GM12878 (cell line): ENCODE measurements at regions not wholly inside any gene's neighbourhood (a gene's known extent, or its start where the extent isn't known, plus 50 kb on each side); places are given as distances from the start of the nearest gene placed in this dataset.

Experiments used
- ATAC-seq: fragments of 200-7000 bp; cut with Tn5 transposase; 3 replicates; pipeline ENCODE4 v1.9.1; 2020; ENCODE audit warnings: mild to moderate bottlenecking, moderate library complexity
- BruUV-seq: library from RNA; stranded (reverse); fragments of 400-500 nt; replicated peaks from 2 replicates; lab custom pipeline; 2021; lab: Mats Ljungman, UMichigan
- CTCF ChIA-PET: fragments of 300-600 bp; sonication (Branson Sonifier 250); formaldehyde crosslinking; extraction: SDS; loops from one replicate; lab custom pipeline; 2021; ENCODE audit warnings: inconsistent platforms; lab: Yijun Ruan, JAX
- POLR2A ChIA-PET: fragments of 350-600 bp; formaldehyde crosslinking; extraction: SDS; loops from one replicate; lab custom pipeline; 2021; ENCODE audit warnings: inconsistent platforms; lab: Charles Lee
- RAD21 ChIA-PET: fragments of 300-600 bp; sonication (Branson Sonifier 250); formaldehyde crosslinking; loops from one replicate; lab custom pipeline; 2023; ENCODE audit warnings: antibody characterized with exemption; ENCODE audit not compliant: unreplicated experiment; lab: Charles Lee
- SMC1A ChIA-PET: fragments of 300-600 bp; sonication (Branson Sonifier 250); formaldehyde crosslinking; loops from one replicate; lab custom pipeline; 2023; ENCODE audit not compliant: unreplicated experiment, uncharacterized antibody; lab: Charles Lee
- DNase-seq: peaks from one replicate; pipeline ENCODE4 v3.0.0-alpha.2; 2011; ENCODE audit warnings: low read depth, low spot score
- FAIRE-seq: peaks from 3 replicates; lab custom pipeline; 2011; peaks lifted over from hg19 to GRCh38; lab: Jason Lieb, UNC
- H2AFZ ChIP-seq: 2 replicates; pipeline ENCODE4 v1.6.0; 2011; ENCODE audit warnings: low read depth, low read length, control low read depth; ENCODE audit not compliant: control insufficient read depth
- H3K27ac ChIP-seq: 2 replicates; pipeline ENCODE4 v1.5.1; 2011; ENCODE audit warnings: control low read depth; ENCODE audit not compliant: control insufficient read depth, insufficient read depth
- H3K27me3 ChIP-seq, 2 experiments: replicated peaks in 1 of 2; 2 replicates each; pipeline versions ENCODE4 v1.6.0 to v1.6.1; 2011; ENCODE audit warnings: low read length in 1 of 2; ENCODE audit not compliant: control insufficient read depth in 2 of 2, insufficient read depth in 2 of 2
- H3K36me3 ChIP-seq, 2 experiments: 2 replicates each; pipeline ENCODE4 v1.5.1; 2011; ENCODE audit warnings: low read length in 1 of 2; ENCODE audit not compliant: control insufficient read depth in 2 of 2, insufficient read depth in 2 of 2
- H3K4me1 ChIP-seq: 2 replicates; pipeline ENCODE4 v1.6.1; 2011; ENCODE audit warnings: mild to moderate bottlenecking, low read length, moderate library complexity, mixed read lengths; ENCODE audit not compliant: control insufficient read depth, insufficient read depth
- H3K4me2 ChIP-seq: 2 replicates; pipeline ENCODE4 v1.6.0; 2011; ENCODE audit warnings: control low read depth; ENCODE audit not compliant: control insufficient read depth, insufficient read depth
- H3K4me3 ChIP-seq: fragments of 200-600 bp; sonication (generic); 2 replicates; pipeline ENCODE4 v1.5.1; 2016
- H3K79me2 ChIP-seq: 2 replicates; pipeline ENCODE4 v1.6.0; 2011; ENCODE audit warnings: low read length; ENCODE audit not compliant: control insufficient read depth, insufficient read depth
- H3K9ac ChIP-seq: 2 replicates; pipeline ENCODE4 v1.8.0; 2011; ENCODE audit warnings: low read length, control low read depth, mixed read lengths; ENCODE audit not compliant: control insufficient read depth, insufficient read depth
- H3K9me3 ChIP-seq: replicated peaks from 3 replicates; pipeline ENCODE4 v1.5.1; 2011; ENCODE audit warnings: mild to moderate bottlenecking, low read length; ENCODE audit not compliant: control insufficient read depth, insufficient read depth
- H4K20me1 ChIP-seq: 2 replicates; pipeline ENCODE4 v1.6.0; 2011; ENCODE audit not compliant: control insufficient read depth, insufficient read depth
- E4F1 ChIP-seq: fragments of 450-650 bp; IDR thresholded peaks from 2 replicates; pipeline ENCODE4 v1.6.1; 2018; ENCODE audit warnings: borderline replicate concordance, mild to moderate bottlenecking; ENCODE audit not compliant: partially characterized antibody
- EED ChIP-seq: sonication (generic); IDR thresholded peaks from 2 replicates; pipeline ENCODE4 v1.6.1; 2016; ENCODE audit warnings: antibody characterized with exemption, low read depth
- IRF4 ChIP-seq: IDR thresholded peaks from 2 replicates; pipeline ENCODE4 v1.6.1; 2011; ENCODE audit warnings: low read depth, low read length
- IRF5 ChIP-seq: fragments of 450-650 bp; IDR thresholded peaks from 2 replicates; pipeline ENCODE4 v1.6.1; 2017; ENCODE audit warnings: borderline replicate concordance
- NR2C2 ChIP-seq: IDR thresholded peaks from 2 replicates; pipeline ENCODE4 v1.6.1; 2011; ENCODE audit warnings: borderline replicate concordance, low read depth; ENCODE audit not compliant: control insufficient read depth, insufficient read length
- POLR2AphosphoS2 ChIP-seq: IDR thresholded peaks from 2 replicates; pipeline ENCODE4 v1.6.1; 2011; ENCODE audit warnings: low read depth, mild to moderate bottlenecking, low read length, improper control_type of control experiment, moderate library complexity
- RFX5 ChIP-seq: IDR thresholded peaks from 2 replicates; pipeline ENCODE4 v1.6.1; 2011; ENCODE audit warnings: low read depth, low read length, improper control_type of control experiment
- SMAD1 ChIP-seq: fragments of 450-650 bp; IDR thresholded peaks from 2 replicates; pipeline ENCODE4 v1.6.1; 2018; ENCODE audit warnings: mild to moderate bottlenecking, low read depth; ENCODE audit not compliant: partially characterized antibody
- SMAD5 ChIP-seq: IDR thresholded peaks from 2 replicates; pipeline ENCODE4 v1.6.1; 2016; ENCODE audit warnings: antibody characterized with exemption, low read depth
- SP1 ChIP-seq: IDR thresholded peaks from one replicate; pipeline ENCODE4 v1.6.1; 2011; ENCODE audit warnings: low read depth, low read length
- WRNIP1 ChIP-seq: IDR thresholded peaks from 2 replicates; pipeline ENCODE4 v1.6.1; 2011; ENCODE audit warnings: low read depth, low read length, improper control_type of control experiment, borderline replicate concordance
- ZSCAN29 ChIP-seq: fragments of 450-650 bp; IDR thresholded peaks from 2 replicates; pipeline ENCODE4 v1.6.1; 2017; ENCODE audit warnings: mild to moderate bottlenecking, moderate library complexity
- WGBS: methylation state at CpG from one replicate; pipeline ENCODE4 v1.1.6; 2016; ENCODE audit warnings: low lambda C conversion rate; ENCODE audit not compliant: insufficient replicate concordance, insufficient coverage; ENCODE audit errors: missing lambda C conversion rate; 5-methylcytosine and 5-hydroxymethylcytosine counted together
- in situ Hi-C: fragments of 300-500 bp; cut with MboI; formaldehyde crosslinking; loops from 9 replicates; pipeline ENCODE4 v1.14.3; 2018; ENCODE audit warnings: mixed read lengths
- intact Hi-C: fragments of 100-400 bp; cut with micrococcal nuclease; formaldehyde crosslinking; loops from one replicate; pipeline ENCODE4 v1.14.2; 2022; ENCODE audit not compliant: unreplicated experiment
- TF ChIP-seq, protein P1 (sequence below): fragments of 450-650 bp; IDR thresholded peaks from 2 replicates; pipeline ENCODE4 v1.6.1; 2017; ENCODE audit warnings: mild to moderate bottlenecking
- TF ChIP-seq, protein P2 (sequence below): fragments of 450-650 bp; IDR thresholded peaks from 2 replicates; pipeline ENCODE4 v1.6.1; 2014; ENCODE audit warnings: mild to moderate bottlenecking

DNA sequence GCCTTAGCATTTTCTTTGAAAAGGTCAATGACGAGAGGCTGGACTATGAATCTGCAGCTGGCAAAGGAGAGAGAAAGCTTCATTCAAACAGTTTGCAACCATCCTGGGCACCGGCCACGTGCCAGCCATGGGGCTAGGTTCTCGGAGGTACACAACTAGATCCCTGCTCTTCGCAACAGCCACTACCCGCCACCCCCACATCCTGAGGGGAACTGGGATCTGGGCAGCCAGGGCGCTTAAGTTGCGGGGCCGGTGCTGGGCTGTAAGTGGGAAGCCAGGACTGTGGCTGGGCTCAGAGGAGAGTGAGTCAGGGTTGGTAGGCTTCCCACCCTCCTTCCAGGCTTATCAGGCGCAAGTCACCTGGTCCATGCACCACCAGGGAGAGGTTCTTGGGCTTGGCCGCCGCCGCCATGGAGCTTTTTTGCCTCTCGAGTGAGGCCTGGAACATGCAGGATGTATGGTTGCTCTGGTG is 95.0 kb upstream of the TERB2 start (continued):
- TF ChIP-seq E4F1 (no peak), RFX5 (no peak)
- TF ChIP-seq, all 136 proteins: peak for 0

GRCh38 chr15:44861917-44862316 is 94.6 kb upstream of the TERB2 start:
- Histone ChIP-seq H3K4me2 (no peak overlapping the region), H3K36me3 (peaks cover 0 to 8% of the 10 kb centered on the region in 2 experiments; a peak in 3 of 4 replicates), H3K79me2 (no peaks in the 10 kb centered on the region), H3K4me3 (no peak overlapping the region), H2AFZ (no peak overlapping the region), H3K27me3 (no peaks in the 10 kb centered on the region), H3K4me1 (no peaks in the 10 kb centered on the region), H4K20me1 (no peaks in the 10 kb centered on the region), H3K9me3 (no peaks in the 10 kb centered on the region; the same call in 2 of the 3 replicates), H3K27ac (no peak overlapping the region), H3K9ac (no peak overlapping the region)
- FAIRE-seq (no peak), ATAC-seq (no peak), DNase-seq (no peak)
- 81% methylated on average over 6 of the region's 6 CpGs for WGBS
- ChIA-PET CTCF (interaction anchor here (1.0 to 2.7 kb wide), 2 partner anchors 8 to 125 kb away, joined by 3 to 18 read pairs; partner anchors contain the start of gene TRIM69), SMC1A (interaction anchor here (1.2 kb wide), 1 partner anchor 17 kb away, joined by 3 read pairs; no protein-coding TSS in a partner anchor), POLR2A (interaction anchor here (0.6 kb wide), 1 partner anchor 286 kb away, joined by 3 read pairs; no protein-coding TSS in a partner anchor), RAD21 (interaction anchor here (0.9 kb wide), 1 partner anchor 19 kb away, joined by 3 read pairs; no protein-coding TSS in a partner anchor)
- intact Hi-C loops: no loop called here
- BruUV-seq: no TSS peak
- in situ Hi-C loops: loop anchor here (5.0 kb wide), 1 partner anchor 60 kb away; no protein-coding TSS in a partner anchor
- TF ChIP-seq, protein P1, sequence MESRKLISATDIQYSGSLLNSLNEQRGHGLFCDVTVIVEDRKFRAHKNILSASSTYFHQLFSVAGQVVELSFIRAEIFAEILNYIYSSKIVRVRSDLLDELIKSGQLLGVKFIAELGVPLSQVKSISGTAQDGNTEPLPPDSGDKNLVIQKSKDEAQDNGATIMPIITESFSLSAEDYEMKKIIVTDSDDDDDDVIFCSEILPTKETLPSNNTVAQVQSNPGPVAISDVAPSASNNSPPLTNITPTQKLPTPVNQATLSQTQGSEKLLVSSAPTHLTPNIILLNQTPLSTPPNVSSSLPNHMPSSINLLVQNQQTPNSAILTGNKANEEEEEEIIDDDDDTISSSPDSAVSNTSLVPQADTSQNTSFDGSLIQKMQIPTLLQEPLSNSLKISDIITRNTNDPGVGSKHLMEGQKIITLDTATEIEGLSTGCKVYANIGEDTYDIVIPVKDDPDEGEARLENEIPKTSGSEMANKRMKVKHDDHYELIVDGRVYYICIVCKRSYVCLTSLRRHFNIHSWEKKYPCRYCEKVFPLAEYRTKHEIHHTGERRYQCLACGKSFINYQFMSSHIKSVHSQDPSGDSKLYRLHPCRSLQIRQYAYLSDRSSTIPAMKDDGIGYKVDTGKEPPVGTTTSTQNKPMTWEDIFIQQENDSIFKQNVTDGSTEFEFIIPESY: no peak
- TF ChIP-seq, protein P2, sequence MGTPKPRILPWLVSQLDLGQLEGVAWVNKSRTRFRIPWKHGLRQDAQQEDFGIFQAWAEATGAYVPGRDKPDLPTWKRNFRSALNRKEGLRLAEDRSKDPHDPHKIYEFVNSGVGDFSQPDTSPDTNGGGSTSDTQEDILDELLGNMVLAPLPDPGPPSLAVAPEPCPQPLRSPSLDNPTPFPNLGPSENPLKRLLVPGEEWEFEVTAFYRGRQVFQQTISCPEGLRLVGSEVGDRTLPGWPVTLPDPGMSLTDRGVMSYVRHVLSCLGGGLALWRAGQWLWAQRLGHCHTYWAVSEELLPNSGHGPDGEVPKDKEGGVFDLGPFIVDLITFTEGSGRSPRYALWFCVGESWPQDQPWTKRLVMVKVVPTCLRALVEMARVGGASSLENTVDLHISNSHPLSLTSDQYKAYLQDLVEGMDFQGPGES: no peak
- no peak for TF ChIP-seq POLR2AphosphoS2
- TF ChIP-seq SMAD5: no peak
- TF ChIP-seq EED: no peak
- TF ChIP-seq IRF4: no peak
- no peak for TF ChIP-seq ZSCAN29
- no peak for TF ChIP-seq RFX5
- TF ChIP-seq NR2C2: no peak
- TF ChIP-seq WRNIP1: no peak
- no peak for TF ChIP-seq IRF5
- TF ChIP-seq SP1: no peak
- TF ChIP-seq SMAD1: no peak
